ENCODE measurements at regions not wholly inside any gene's neighbourhood (a gene's known extent, or its start where the extent isn't known, plus 50 kb on each side); places are given as distances from the start of the nearest gene placed in this dataset.

- no peak for TF ChIP-seq CTCF (IDR thresholded peaks at IDR 0.05)
- TF ChIP-seq POLR2A (IDR thresholded peaks at IDR 0.05) = no peak
These were observed 68.8 kb downstream of the IRX5 start for GRCh38 chr16:54999481-54999880.

Measured in Peyer's patch (tissue), 4 donors.